Loucy (cell line): ENCODE measurements at regions not wholly inside any gene's neighbourhood (a gene's known extent, or its start where the extent isn't known, plus 50 kb on each side); places are given as distances from the start of the nearest gene placed in this dataset.

Experiments used
- H2AFZ ChIP-seq: fragments of 200-600 bp; sonication (generic); 2 replicates; pipeline ENCODE4 v1.6.0; 2016; ENCODE audit warnings: antibody characterized with exemption, mild to moderate bottlenecking, low read length, moderate library complexity
- H3F3A ChIP-seq: fragments of 200-600 bp; 2 replicates; pipeline ENCODE4 v1.6.0; 2016; ENCODE audit warnings: antibody characterized with exemption, low read depth, mild to moderate bottlenecking
- H3K27me3 ChIP-seq: fragments of 200-600 bp; sonication (generic); 2 replicates; pipeline ENCODE4 v1.6.1; 2014; ENCODE audit warnings: low read length, mild to moderate bottlenecking; ENCODE audit not compliant: insufficient read depth, poor library complexity, severe bottlenecking
- H3K36me3 ChIP-seq: fragments of 200-600 bp; sonication (generic); 2 replicates; pipeline ENCODE4 v1.6.1; 2016; ENCODE audit warnings: low read length; ENCODE audit not compliant: insufficient read depth
- H3K4me1 ChIP-seq: fragments of 200-600 bp; sonication (generic); 2 replicates; pipeline ENCODE4 v1.5.1; 2014; ENCODE audit warnings: low read length, mild to moderate bottlenecking; ENCODE audit not compliant: insufficient read depth, poor library complexity, severe bottlenecking
- H3K4me2 ChIP-seq: fragments of 200-600 bp; sonication (generic); 2 replicates; pipeline ENCODE4 v1.6.0; 2014; ENCODE audit warnings: antibody characterized with exemption, low read length, low read depth, mild to moderate bottlenecking; ENCODE audit not compliant: poor library complexity, severe bottlenecking
- H3K4me3 ChIP-seq: fragments of 200-600 bp; sonication (generic); 2 replicates; pipeline ENCODE4 v1.5.1; 2014; ENCODE audit warnings: low read length, mild to moderate bottlenecking, mixed read lengths; ENCODE audit not compliant: poor library complexity, severe bottlenecking
- H3K79me2 ChIP-seq: fragments of 200-600 bp; sonication (generic); 2 replicates; pipeline ENCODE4 v1.6.1; 2014; ENCODE audit warnings: low read length; ENCODE audit not compliant: insufficient read depth
- H3K9ac ChIP-seq: fragments of 200-600 bp; sonication (generic); 2 replicates; pipeline ENCODE4 v1.6.0; 2014; ENCODE audit warnings: mild to moderate bottlenecking, low read depth, low read length, moderate library complexity; ENCODE audit not compliant: poor library complexity, severe bottlenecking
- H3K9me2 ChIP-seq: fragments of 200-600 bp; sonication (generic); replicated peaks from 2 replicates; pipeline ENCODE4 v1.6.1; 2016; ENCODE audit warnings: low read depth, low read length, mixed read lengths
- H3K9me3 ChIP-seq: fragments of 200-600 bp; sonication (generic); 2 replicates; pipeline ENCODE4 v1.6.1; 2014; ENCODE audit warnings: mild to moderate bottlenecking, antibody characterized with exemption, low read length, low read depth; ENCODE audit not compliant: insufficient read depth
- H4K20me1 ChIP-seq: fragments of 200-600 bp; sonication (generic); 2 replicates; pipeline ENCODE4 v1.6.0; 2014; ENCODE audit warnings: antibody characterized with exemption, low read length, mild to moderate bottlenecking; ENCODE audit not compliant: insufficient read depth, poor library complexity, severe bottlenecking
- CTCF ChIP-seq: fragments of 200-600 bp; sonication (generic); conservative IDR thresholded peaks from 2 replicates; pipeline ENCODE4 v1.5.1; 2014; ENCODE audit warnings: mild to moderate bottlenecking, antibody characterized with exemption, low read length
- EZH2phosphoT487 ChIP-seq: fragments of 200-600 bp; IDR thresholded peaks from 2 replicates; pipeline ENCODE4 v1.6.1; 2018; ENCODE audit warnings: antibody characterized with exemption, mild to moderate bottlenecking, moderate library complexity, borderline replicate concordance

GRCh38 chr19:29450812-29451211 is 75.0 kb upstream of the VSTM2B start:
- H3K4me3 ChIP-seq, result no peak overlapping the region
- no peak overlapping the region for H3K9ac ChIP-seq
- H3K4me1 ChIP-seq, result no peaks in the 10 kb centered on the region
- no peaks in the 10 kb centered on the region for H3K79me2 ChIP-seq
- H4K20me1 ChIP-seq, result no peaks in the 10 kb centered on the region
- H3K4me2 ChIP-seq, result no peak overlapping the region
- H3K9me3 ChIP-seq, result peaks cover 6% of the 10 kb centered on the region; the same call in 1 of the 2 replicates
- H3K36me3 ChIP-seq, result no peaks in the 10 kb centered on the region
- TF ChIP-seq EZH2phosphoT487 (no peak), CTCF (no peak)
- H2AFZ ChIP-seq, result no peak overlapping the region
- H3K27me3 ChIP-seq, result no peaks in the 10 kb centered on the region
- no peaks in the 10 kb centered on the region for H3K9me2 ChIP-seq
- no peaks in the 10 kb centered on the region for H3F3A ChIP-seq

- Histone ChIP-seq H3F3A (no peaks in the 10 kb centered on the region), H3K9ac (no peak overlapping the region), H3K79me2 (no peaks in the 10 kb centered on the region), H3K4me3 (no peak overlapping the region), H4K20me1 (no peaks in the 10 kb centered on the region), H3K9me2 (no peaks in the 10 kb centered on the region), H2AFZ (no peak overlapping the region), H3K36me3 (no peaks in the 10 kb centered on the region), H3K27me3 (no peaks in the 10 kb centered on the region), H3K4me2 (no peak overlapping the region), H3K4me1 (no peaks in the 10 kb centered on the region), H3K9me3 (peaks cover 3% of the 10 kb centered on the region; the same call in 1 of the 2 replicates)
- TF ChIP-seq CTCF (no peak), EZH2phosphoT487 (no peak)
Measured at GRCh38 chr19:29454109-29454508, 71.7 kb upstream of the VSTM2B start.

GRCh38 chr19:29457413-29457812 is 68.4 kb upstream of the VSTM2B start:
- Histone ChIP-seq H3K9me2 (no peaks in the 10 kb centered on the region), H3K36me3 (no peaks in the 10 kb centered on the region), H3F3A (no peaks in the 10 kb centered on the region), H3K9me3 (peaks cover 3% of the 10 kb centered on the region; the same call in 1 of the 2 replicates), H2AFZ (no peak overlapping the region), H3K9ac (no peak overlapping the region), H3K4me3 (no peak overlapping the region), H4K20me1 (no peaks in the 10 kb centered on the region), H3K27me3 (no peaks in the 10 kb centered on the region), H3K4me2 (no peak overlapping the region), H3K79me2 (no peaks in the 10 kb centered on the region), H3K4me1 (no peaks in the 10 kb centered on the region)
- no peak for TF ChIP-seq CTCF
- no peak for TF ChIP-seq EZH2phosphoT487
